ENCODE measurements at regions not wholly inside any gene's neighbourhood (a gene's known extent, or its start where the extent isn't known, plus 50 kb on each side); places are given as distances from the start of the nearest gene placed in this dataset.

- DNase-seq (ENCODE audit: extremely low read depth, low read depth) = no peak
- TF ChIP-seq, protein P1, sequence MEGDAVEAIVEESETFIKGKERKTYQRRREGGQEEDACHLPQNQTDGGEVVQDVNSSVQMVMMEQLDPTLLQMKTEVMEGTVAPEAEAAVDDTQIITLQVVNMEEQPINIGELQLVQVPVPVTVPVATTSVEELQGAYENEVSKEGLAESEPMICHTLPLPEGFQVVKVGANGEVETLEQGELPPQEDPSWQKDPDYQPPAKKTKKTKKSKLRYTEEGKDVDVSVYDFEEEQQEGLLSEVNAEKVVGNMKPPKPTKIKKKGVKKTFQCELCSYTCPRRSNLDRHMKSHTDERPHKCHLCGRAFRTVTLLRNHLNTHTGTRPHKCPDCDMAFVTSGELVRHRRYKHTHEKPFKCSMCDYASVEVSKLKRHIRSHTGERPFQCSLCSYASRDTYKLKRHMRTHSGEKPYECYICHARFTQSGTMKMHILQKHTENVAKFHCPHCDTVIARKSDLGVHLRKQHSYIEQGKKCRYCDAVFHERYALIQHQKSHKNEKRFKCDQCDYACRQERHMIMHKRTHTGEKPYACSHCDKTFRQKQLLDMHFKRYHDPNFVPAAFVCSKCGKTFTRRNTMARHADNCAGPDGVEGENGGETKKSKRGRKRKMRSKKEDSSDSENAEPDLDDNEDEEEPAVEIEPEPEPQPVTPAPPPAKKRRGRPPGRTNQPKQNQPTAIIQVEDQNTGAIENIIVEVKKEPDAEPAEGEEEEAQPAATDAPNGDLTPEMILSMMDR (IDR thresholded peaks at IDR 0.05; ENCODE audit: low read depth, low read length, missing control alignments) = no peak
- H3K4me3 ChIP-seq (replicated peaks; ENCODE audit: low read depth, low read length) = no peak overlapping the region
Observed at GRCh38 chr2:64799592-64800252, 146.0 kb upstream of the SERTAD2 start.

DNA sequence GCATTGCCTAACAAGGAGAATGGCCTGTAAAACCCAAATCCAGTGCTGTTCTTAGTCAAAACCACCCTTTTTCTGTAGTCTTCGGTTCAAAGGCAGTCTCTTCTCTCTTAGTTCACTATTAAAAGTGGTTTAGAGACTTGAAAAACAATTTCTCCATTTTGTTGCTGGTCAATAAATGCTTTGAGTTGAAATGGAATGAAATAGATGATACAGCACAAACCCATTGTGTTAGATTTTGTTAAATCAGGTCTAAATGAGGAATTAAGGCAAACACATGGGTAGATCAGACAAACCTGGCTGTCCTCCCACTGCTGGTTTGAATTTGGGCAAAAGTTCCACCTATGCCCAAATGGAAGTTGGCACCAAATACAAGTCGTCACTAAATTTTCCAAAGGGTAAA, 150.1 kb upstream of the SERTAD2 start:
- H3K4me3 ChIP-seq (replicated peaks; ENCODE audit: low read depth, low read length) = no peak overlapping the region
- TF ChIP-seq, protein P1 (IDR thresholded peaks at IDR 0.05; ENCODE audit: low read depth, low read length, missing control alignments) = no peak
- DNase-seq (ENCODE audit: extremely low read depth, low read depth) = no peak

GRCh38 chr2:64804651-64805050, 150.9 kb upstream of the SERTAD2 start:
- no peak overlapping the region for H3K4me3 ChIP-seq (replicated peaks; ENCODE audit: low read depth, low read length)
- no peak for DNase-seq (ENCODE audit: extremely low read depth, low read depth)
- TF ChIP-seq, protein P1 (IDR thresholded peaks at IDR 0.05; ENCODE audit: low read depth, low read length, missing control alignments) = no peak

DNA sequence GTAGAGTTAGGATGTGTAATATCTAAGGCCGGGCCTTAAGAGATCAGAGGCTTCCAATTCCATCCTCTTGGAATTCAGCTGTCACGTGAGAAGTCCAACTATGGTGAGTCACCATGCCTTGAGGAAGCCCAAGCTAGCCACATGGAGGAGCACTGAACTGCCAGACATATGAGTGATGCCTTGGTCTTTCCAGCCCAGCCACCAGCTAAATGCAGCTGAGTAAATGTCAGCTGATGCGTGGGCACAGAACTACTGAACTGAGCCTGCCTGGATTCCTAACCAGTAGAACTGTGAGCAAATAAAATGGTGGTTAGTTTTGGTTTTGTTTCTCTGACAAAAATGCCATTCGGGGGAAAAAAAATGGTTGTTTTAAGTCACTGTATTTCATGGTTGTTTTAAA, 153.7 kb upstream of the SERTAD2 start:
- TF ChIP-seq, protein P1 (IDR thresholded peaks at IDR 0.05; ENCODE audit: low read depth, low read length, missing control alignments) = no peak
- H3K4me3 ChIP-seq (replicated peaks; ENCODE audit: low read depth, low read length) = no peak overlapping the region
- peak; percentile 97 for DNase-seq (ENCODE audit: extremely low read depth, low read depth)

GRCh38 chr2:64808092-64808491, 154.4 kb upstream of the SERTAD2 start:
- no peak for DNase-seq (ENCODE audit: extremely low read depth, low read depth)
- TF ChIP-seq, protein P1 (IDR thresholded peaks at IDR 0.05; ENCODE audit: low read depth, low read length, missing control alignments) = no peak
- no peak overlapping the region for H3K4me3 ChIP-seq (replicated peaks; ENCODE audit: low read depth, low read length)

DNA sequence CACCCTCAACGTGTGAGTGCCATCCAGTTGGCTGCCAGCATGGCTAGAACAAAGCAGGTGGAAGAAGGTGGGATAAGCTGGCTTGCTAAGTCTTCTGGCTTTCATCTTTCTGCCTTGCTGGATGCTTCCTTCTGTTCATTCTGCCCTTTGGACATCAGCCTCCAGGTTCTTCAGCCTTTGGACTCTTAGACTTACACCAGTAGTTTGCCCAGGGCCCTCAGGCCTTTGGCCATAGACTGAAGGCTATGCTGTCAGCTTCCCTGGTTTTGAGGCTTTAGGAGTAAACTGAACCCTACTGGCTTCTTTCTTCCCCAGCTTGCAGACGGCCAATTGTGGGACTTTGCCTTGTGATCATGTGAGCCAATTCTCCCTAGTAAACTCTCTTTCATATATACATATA, 155.0 kb upstream of the SERTAD2 start:
- H3K4me3 ChIP-seq (replicated peaks; ENCODE audit: low read depth, low read length) = no peak overlapping the region
- no peak for DNase-seq (ENCODE audit: extremely low read depth, low read depth)
- TF ChIP-seq, protein P1 (IDR thresholded peaks at IDR 0.05; ENCODE audit: low read depth, low read length, missing control alignments) = no peak

DNA sequence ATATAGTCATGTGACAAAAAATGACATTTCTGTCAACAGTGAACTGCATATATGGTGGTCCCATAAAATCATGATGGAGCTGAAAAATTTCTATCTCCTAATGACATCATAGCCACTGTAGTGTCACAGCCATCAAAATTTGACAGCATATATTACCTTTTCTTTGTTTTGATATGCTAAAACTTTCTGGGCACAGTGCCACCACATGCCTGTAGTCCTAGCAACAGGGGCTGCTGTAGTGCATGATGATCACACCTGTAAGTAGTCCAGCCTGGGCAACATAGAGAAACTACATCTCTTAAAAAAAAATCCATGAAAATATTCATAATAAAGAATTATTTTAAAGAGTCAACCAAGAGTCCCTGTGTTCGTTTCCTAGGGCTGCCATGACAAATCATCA, 155.5 kb upstream of the SERTAD2 start:
- H3K4me3 ChIP-seq (replicated peaks; ENCODE audit: low read depth, low read length) = no peak overlapping the region
- TF ChIP-seq, protein P1 (IDR thresholded peaks at IDR 0.05; ENCODE audit: low read depth, low read length, missing control alignments) = no peak
- no peak for DNase-seq (ENCODE audit: extremely low read depth, low read depth)

Measured in HFF-Myc (cell line).